HL-60 (cell line): ENCODE measurements at regions not wholly inside any gene's neighbourhood (a gene's known extent, or its start where the extent isn't known, plus 50 kb on each side); places are given as distances from the start of the nearest gene placed in this dataset.

Experiments used
- DNase-seq, 2 experiments: peaks; one replicate each; pipeline ENCODE4 v3.0.0-alpha.2; 2010 to 2020; ENCODE audit warnings: low read depth in 1 of 2, low spot score in 1 of 2
- H3K27ac ChIP-seq: fragments of 250-450 bp; sonication (Bioruptor Pico); replicated peaks from 2 replicates; pipeline ENCODE4 v1.5.1; 2020; ENCODE audit warnings: mild to moderate bottlenecking, moderate library complexity
- H3K27me3 ChIP-seq: fragments of 250-450 bp; sonication (Bioruptor Pico); 2 replicates; pipeline ENCODE4 v1.5.1; 2021; ENCODE audit warnings: mild to moderate bottlenecking, moderate library complexity; ENCODE audit not compliant: insufficient read depth, poor library complexity, severe bottlenecking
- H3K4me3 ChIP-seq: replicated peaks from 2 replicates; pipeline ENCODE4 v1.5.1; 2011; ENCODE audit warnings: mild to moderate bottlenecking, control low read depth, low read length; ENCODE audit not compliant: insufficient read depth
- GABPA ChIP-seq: IDR thresholded peaks from 2 replicates; pipeline ENCODE4 v1.6.1; 2012; ENCODE audit warnings: low read depth
- POLR2AphosphoS5 ChIP-seq: IDR thresholded peaks from 2 replicates; pipeline ENCODE4 v1.6.1; 2012; ENCODE audit warnings: low read depth
- REST ChIP-seq: IDR thresholded peaks from 2 replicates; pipeline ENCODE4 v1.6.1; 2012; ENCODE audit warnings: low read depth; ENCODE audit not compliant: insufficient replicate concordance
- SPI1 ChIP-seq: IDR thresholded peaks from 2 replicates; pipeline ENCODE4 v1.6.1; 2012; ENCODE audit warnings: low read depth, mild to moderate bottlenecking, borderline replicate concordance
- TF ChIP-seq, protein P1 (sequence below): IDR thresholded peaks from one replicate; pipeline ENCODE4 v1.5.1; 2011; ENCODE audit warnings: low read length, control low read depth, inconsistent platforms; ENCODE audit not compliant: insufficient read depth

DNA sequence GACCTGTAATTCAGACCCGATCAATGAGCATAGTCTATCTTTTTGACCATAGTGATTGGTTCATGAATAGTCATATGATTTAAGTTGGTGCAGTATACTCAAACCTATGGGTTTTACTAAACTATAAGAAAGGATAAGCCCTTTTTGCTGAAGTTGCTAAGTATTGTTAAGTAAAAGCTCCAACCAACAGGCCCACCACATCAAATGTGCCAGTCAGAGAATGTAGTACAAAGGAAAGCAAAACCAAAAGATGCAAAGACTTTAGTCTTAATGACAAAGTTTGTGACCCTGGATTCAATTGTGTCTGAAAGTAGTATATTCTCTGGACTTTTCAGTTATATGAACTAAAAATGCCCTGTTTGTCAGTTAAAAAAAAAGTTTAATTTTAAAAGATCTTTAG is 208.1 kb upstream of the TET2 start:
- Histone ChIP-seq H3K27me3 (no peaks in the 10 kb centered on the region), H3K27ac (no peak overlapping the region), H3K4me3 (no peak overlapping the region)
- DNase-seq = no peak
- TF ChIP-seq SPI1 (no peak), REST (no peak), GABPA (no peak), POLR2AphosphoS5 (no peak)
- TF ChIP-seq, protein P1, sequence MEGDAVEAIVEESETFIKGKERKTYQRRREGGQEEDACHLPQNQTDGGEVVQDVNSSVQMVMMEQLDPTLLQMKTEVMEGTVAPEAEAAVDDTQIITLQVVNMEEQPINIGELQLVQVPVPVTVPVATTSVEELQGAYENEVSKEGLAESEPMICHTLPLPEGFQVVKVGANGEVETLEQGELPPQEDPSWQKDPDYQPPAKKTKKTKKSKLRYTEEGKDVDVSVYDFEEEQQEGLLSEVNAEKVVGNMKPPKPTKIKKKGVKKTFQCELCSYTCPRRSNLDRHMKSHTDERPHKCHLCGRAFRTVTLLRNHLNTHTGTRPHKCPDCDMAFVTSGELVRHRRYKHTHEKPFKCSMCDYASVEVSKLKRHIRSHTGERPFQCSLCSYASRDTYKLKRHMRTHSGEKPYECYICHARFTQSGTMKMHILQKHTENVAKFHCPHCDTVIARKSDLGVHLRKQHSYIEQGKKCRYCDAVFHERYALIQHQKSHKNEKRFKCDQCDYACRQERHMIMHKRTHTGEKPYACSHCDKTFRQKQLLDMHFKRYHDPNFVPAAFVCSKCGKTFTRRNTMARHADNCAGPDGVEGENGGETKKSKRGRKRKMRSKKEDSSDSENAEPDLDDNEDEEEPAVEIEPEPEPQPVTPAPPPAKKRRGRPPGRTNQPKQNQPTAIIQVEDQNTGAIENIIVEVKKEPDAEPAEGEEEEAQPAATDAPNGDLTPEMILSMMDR = no peak

GRCh38 chr4:104940927-104941326 is 205.7 kb upstream of the TET2 start:
- DNase-seq = no peak
- no peak for TF ChIP-seq GABPA
- TF ChIP-seq REST = no peak
- TF ChIP-seq, protein P1 = no peak
- TF ChIP-seq POLR2AphosphoS5 = no peak
- no peak for TF ChIP-seq SPI1
- no peak overlapping the region for H3K27ac ChIP-seq
- H3K4me3 ChIP-seq = no peak overlapping the region
- no peaks in the 10 kb centered on the region for H3K27me3 ChIP-seq

- Histone ChIP-seq H3K4me3 (no peak overlapping the region), H3K27me3 (no peaks in the 10 kb centered on the region), H3K27ac (no peak overlapping the region)
- DNase-seq = no peak
- TF ChIP-seq POLR2AphosphoS5 (no peak), GABPA (no peak), REST (no peak), SPI1 (no peak)
- TF ChIP-seq, protein P1 = no peak
These were observed 205.0 kb upstream of the TET2 start for GRCh38 chr4:104941661-104942062.
